DND-41 (cell line): ENCODE measurements at regions not wholly inside any gene's neighbourhood (a gene's known extent, or its start where the extent isn't known, plus 50 kb on each side); places are given as distances from the start of the nearest gene placed in this dataset.

Experiments used
- EZH2 ChIP-seq: IDR thresholded peaks from 3 replicates; pipeline ENCODE4 v1.6.1; 2012; ENCODE audit warnings: borderline replicate concordance, low read depth, mild to moderate bottlenecking, moderate library complexity, low read length, inconsistent platforms; ENCODE audit not compliant: severe bottlenecking
- TF ChIP-seq, protein P1 (sequence below): IDR thresholded peaks from 2 replicates; pipeline ENCODE4 v1.5.1; 2012; ENCODE audit warnings: borderline replicate concordance, low read length, moderate library complexity, mild to moderate bottlenecking; ENCODE audit not compliant: poor library complexity, severe bottlenecking; ENCODE audit errors: extremely low read depth

GRCh38 chr11:116600930-116601329 lies 171.9 kb downstream of the BUD13 start:
- TF ChIP-seq, protein P1, sequence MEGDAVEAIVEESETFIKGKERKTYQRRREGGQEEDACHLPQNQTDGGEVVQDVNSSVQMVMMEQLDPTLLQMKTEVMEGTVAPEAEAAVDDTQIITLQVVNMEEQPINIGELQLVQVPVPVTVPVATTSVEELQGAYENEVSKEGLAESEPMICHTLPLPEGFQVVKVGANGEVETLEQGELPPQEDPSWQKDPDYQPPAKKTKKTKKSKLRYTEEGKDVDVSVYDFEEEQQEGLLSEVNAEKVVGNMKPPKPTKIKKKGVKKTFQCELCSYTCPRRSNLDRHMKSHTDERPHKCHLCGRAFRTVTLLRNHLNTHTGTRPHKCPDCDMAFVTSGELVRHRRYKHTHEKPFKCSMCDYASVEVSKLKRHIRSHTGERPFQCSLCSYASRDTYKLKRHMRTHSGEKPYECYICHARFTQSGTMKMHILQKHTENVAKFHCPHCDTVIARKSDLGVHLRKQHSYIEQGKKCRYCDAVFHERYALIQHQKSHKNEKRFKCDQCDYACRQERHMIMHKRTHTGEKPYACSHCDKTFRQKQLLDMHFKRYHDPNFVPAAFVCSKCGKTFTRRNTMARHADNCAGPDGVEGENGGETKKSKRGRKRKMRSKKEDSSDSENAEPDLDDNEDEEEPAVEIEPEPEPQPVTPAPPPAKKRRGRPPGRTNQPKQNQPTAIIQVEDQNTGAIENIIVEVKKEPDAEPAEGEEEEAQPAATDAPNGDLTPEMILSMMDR: no peak
- TF ChIP-seq EZH2: no peak
